Gastroesophageal sphincter (tissue), 3 donors: ENCODE measurements at regions not wholly inside any gene's neighbourhood (a gene's known extent, or its start where the extent isn't known, plus 50 kb on each side); places are given as distances from the start of the nearest gene placed in this dataset.

Experiments
- EP300 ChIP-seq: sonication (generic); formaldehyde crosslinking; IDR thresholded peaks from one replicate; pipeline ENCODE4 v1.6.1; 2017; ENCODE audit warnings: antibody characterized with exemption, mild to moderate bottlenecking
- POLR2A ChIP-seq, 2 donors: fragments of 450-650 bp; IDR thresholded peaks; one replicate each; pipeline ENCODE4 v1.6.1; 2017; ENCODE audit warnings: antibody characterized with exemption in 2 of 2, mild to moderate bottlenecking in 2 of 2, moderate library complexity in 1 of 2
- POLR2AphosphoS5 ChIP-seq: sonication (generic); formaldehyde crosslinking; IDR thresholded peaks from one replicate; pipeline ENCODE4 v1.6.1; 2017; ENCODE audit warnings: antibody characterized with exemption
- TF ChIP-seq, protein P1 (sequence below), 4 experiments: fragments of 200-600 bp in 2 of 4; fragments of 450-650 bp in 2 of 4; sonication (generic) in 1 of 4; IDR thresholded peaks; one replicate each; pipeline ENCODE4 v1.5.1; 2017 to 2019; ENCODE audit warnings: antibody characterized with exemption in 4 of 4, mild to moderate bottlenecking in 2 of 4, moderate library complexity in 2 of 4

DNA sequence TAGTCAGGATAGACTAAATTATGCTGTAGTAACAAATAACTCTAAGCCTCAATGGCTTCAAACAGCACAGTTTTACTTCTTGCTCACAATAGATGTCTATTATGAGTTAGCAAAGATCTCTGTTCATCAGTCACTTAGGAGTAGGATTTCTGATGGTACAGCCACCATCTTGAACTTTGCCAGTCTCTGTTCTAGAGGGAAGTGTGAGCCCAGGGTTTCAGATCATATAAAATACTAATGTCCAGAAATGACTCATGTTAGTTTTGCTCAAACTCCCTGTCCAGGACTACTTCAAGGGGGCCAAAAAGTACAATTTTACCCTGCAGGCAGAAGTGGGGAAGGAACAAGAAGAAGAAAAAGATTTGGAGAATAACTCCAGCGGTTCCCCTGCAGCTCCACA lies 77.1 kb upstream of the LSM6 start:
- TF ChIP-seq, protein P1, sequence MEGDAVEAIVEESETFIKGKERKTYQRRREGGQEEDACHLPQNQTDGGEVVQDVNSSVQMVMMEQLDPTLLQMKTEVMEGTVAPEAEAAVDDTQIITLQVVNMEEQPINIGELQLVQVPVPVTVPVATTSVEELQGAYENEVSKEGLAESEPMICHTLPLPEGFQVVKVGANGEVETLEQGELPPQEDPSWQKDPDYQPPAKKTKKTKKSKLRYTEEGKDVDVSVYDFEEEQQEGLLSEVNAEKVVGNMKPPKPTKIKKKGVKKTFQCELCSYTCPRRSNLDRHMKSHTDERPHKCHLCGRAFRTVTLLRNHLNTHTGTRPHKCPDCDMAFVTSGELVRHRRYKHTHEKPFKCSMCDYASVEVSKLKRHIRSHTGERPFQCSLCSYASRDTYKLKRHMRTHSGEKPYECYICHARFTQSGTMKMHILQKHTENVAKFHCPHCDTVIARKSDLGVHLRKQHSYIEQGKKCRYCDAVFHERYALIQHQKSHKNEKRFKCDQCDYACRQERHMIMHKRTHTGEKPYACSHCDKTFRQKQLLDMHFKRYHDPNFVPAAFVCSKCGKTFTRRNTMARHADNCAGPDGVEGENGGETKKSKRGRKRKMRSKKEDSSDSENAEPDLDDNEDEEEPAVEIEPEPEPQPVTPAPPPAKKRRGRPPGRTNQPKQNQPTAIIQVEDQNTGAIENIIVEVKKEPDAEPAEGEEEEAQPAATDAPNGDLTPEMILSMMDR (IDR thresholded peaks at IDR 0.05): no peak
- TF ChIP-seq POLR2AphosphoS5: no peak
- TF ChIP-seq POLR2A (IDR thresholded peaks at IDR 0.05): no peak
- TF ChIP-seq EP300: no peak
